NCI-H69 (cell line): ENCODE measurements at regions not wholly inside any gene's neighbourhood (a gene's known extent, or its start where the extent isn't known, plus 50 kb on each side); places are given as distances from the start of the nearest gene placed in this dataset.

Experiments
- DNase-seq: peaks from one replicate; lab custom pipeline; 2025; lab: John Stamatoyannopoulos, UW

GRCh38 chr5:175034924-175035323, 310.5 kb downstream of the MSX2 start:
- no peak for DNase-seq

- DNase-seq = no peak
These were observed 308.4 kb downstream of the MSX2 start for GRCh38 chr5:175032741-175033151.

GRCh38 chr5:175032013-175032412, 307.6 kb downstream of the MSX2 start:
- no peak for DNase-seq

GRCh38 chr5:175027390-175027789, 303.0 kb downstream of the MSX2 start:
- DNase-seq = no peak

- DNase-seq = no peak
These were observed 300.7 kb downstream of the MSX2 start for GRCh38 chr5:175025077-175025476.

- no peak for DNase-seq
These were observed 297.7 kb downstream of the MSX2 start for GRCh38 chr5:175021841-175022625.

- no peak for DNase-seq
These were observed 296.9 kb downstream of the MSX2 start for GRCh38 chr5:175021321-175021720.

GRCh38 chr5:175015028-175015685, 290.8 kb downstream of the MSX2 start:
- DNase-seq = no peak

- no peak for DNase-seq
These were observed 288.9 kb downstream of the MSX2 start for GRCh38 chr5:175013251-175013650.

GRCh38 chr5:175012267-175012666, 287.9 kb downstream of the MSX2 start:
- no peak for DNase-seq

- DNase-seq = no peak
These were observed 279.1 kb downstream of the MSX2 start for GRCh38 chr5:175003531-175003930.

GRCh38 chr5:175001876-175002645, 277.7 kb downstream of the MSX2 start:
- DNase-seq = no peak

GRCh38 chr5:175001311-175001710, 276.9 kb downstream of the MSX2 start:
- DNase-seq = no peak

- DNase-seq = no peak
These were observed 275.2 kb downstream of the MSX2 start for GRCh38 chr5:174999581-174999980.

GRCh38 chr5:174998131-174998730, 273.8 kb downstream of the MSX2 start:
- DNase-seq = no peak

GRCh38 chr5:174997688-174998087, 273.3 kb downstream of the MSX2 start:
- DNase-seq = no peak

- no peak for DNase-seq
These were observed 272.6 kb downstream of the MSX2 start for GRCh38 chr5:174996941-174997340.

- no peak for DNase-seq
These were observed 271.4 kb downstream of the MSX2 start for GRCh38 chr5:174995827-174996226.

- no peak for DNase-seq
These were observed 267.5 kb downstream of the MSX2 start for GRCh38 chr5:174991847-174992246.

GRCh38 chr5:174990909-174991308, 266.5 kb downstream of the MSX2 start:
- DNase-seq = no peak

- DNase-seq = no peak
These were observed 263.1 kb downstream of the MSX2 start for GRCh38 chr5:174987443-174988012.

- no peak for DNase-seq
These were observed 260.5 kb downstream of the MSX2 start for GRCh38 chr5:174984863-174985262.
